Sigmoid colon (tissue), 6 donors: ENCODE measurements at regions not wholly inside any gene's neighbourhood (a gene's known extent, or its start where the extent isn't known, plus 50 kb on each side); places are given as distances from the start of the nearest gene placed in this dataset.
A peak's percentile ranks its signal among the peaks of the same experiment; 100 is the strongest.

Experiments
- DNase-seq: peaks from one replicate; pipeline ENCODE4 v3.0.0-alpha.2; 2019
- H3K27ac ChIP-seq, 4 donors: fragments of 200-600 bp; sonication (generic); one replicate each; pipeline ENCODE4 v1.5.1; 2016 to 2019; ENCODE audit warnings: mild to moderate bottlenecking in 1 of 4
- H3K27me3 ChIP-seq, 3 donors: fragments of 200-600 bp; sonication (generic); one replicate each; pipeline ENCODE4 v1.5.1; 2019; ENCODE audit warnings: mild to moderate bottlenecking in 1 of 3
- H3K36me3 ChIP-seq, 4 donors: fragments of 200-600 bp; sonication (generic); one replicate each; pipeline ENCODE4 v1.5.1; 2016 to 2019
- H3K4me1 ChIP-seq, 4 donors: fragments of 200-600 bp; sonication (generic); one replicate each; pipeline ENCODE4 v1.5.1; 2017 to 2019
- H3K4me3 ChIP-seq, 4 donors: fragments of 200-600 bp; sonication (generic); one replicate each; pipeline ENCODE4 v1.5.1; 2017 to 2019; ENCODE audit warnings: mild to moderate bottlenecking in 2 of 4, moderate library complexity in 1 of 4
- H3K9me3 ChIP-seq, 4 donors: fragments of 200-600 bp in 3 of 4; sonication (generic) in 3 of 4; one replicate each; pipeline versions ENCODE4 v1.5.1 to v1.6.1; 2013 to 2019
- CTCF ChIP-seq, 4 experiments: fragments of 450-650 bp in 3 of 4; fragments of 200-600 bp in 1 of 4; IDR thresholded peaks; one replicate each; pipeline ENCODE4 v1.5.1; 2016 to 2019; ENCODE audit warnings: antibody characterized with exemption in 4 of 4, mild to moderate bottlenecking in 3 of 4, moderate library complexity in 2 of 4
- EP300 ChIP-seq, 4 donors: sonication (generic); formaldehyde crosslinking; IDR thresholded peaks; one replicate each; pipeline ENCODE4 v1.6.1; 2017; ENCODE audit warnings: antibody characterized with exemption in 4 of 4
- POLR2AphosphoS5 ChIP-seq, 4 donors: sonication (generic); formaldehyde crosslinking; IDR thresholded peaks; one replicate each; pipeline ENCODE4 v1.6.1; 2017; ENCODE audit warnings: antibody characterized with exemption in 4 of 4
- WGBS, 2 donors: extraction: QIAGEN DNeasy Blood & Tissue Kit; methylation state at CpG; one replicate each; pipeline ENCODE4 v1.1.7; 2013; 5-methylcytosine and 5-hydroxymethylcytosine counted together
- intact Hi-C: fragments of 100-400 bp; cut with DNase I; formaldehyde crosslinking; loops from one replicate; pipeline ENCODE4 v1.15.1; 2023
- small RNA-seq, 3 donors: library from RNA; depleted of rRNA; stranded (forward); fragments of <200 nt; gene quantifications; one replicate each; pipeline ENCODE3, GENCODE V24; 2016
- donor health status: healthy with polysubstance abuse.
- donor health status: healthy.

- no peaks in the 10 kb centered on the region for H3K9me3 ChIP-seq
- intact Hi-C loops: no loop called here
- H3K27me3 ChIP-seq: peaks cover 0 to 2% (median 0%) of the 10 kb centered on the region in 3 donors
- H3K27ac ChIP-seq: peak overlapping the region in 3 of 4 donors; percentile 32 to 60 (median 57)
- TF ChIP-seq POLR2AphosphoS5 (IDR thresholded peaks at IDR 0.05) (peak in 1 of 4 donors; percentile 27), CTCF (IDR thresholded peaks at IDR 0.05) (no peak)
- H3K4me1 ChIP-seq: peaks cover 0 to 27% (median 24%) of the 10 kb centered on the region in 4 donors
- no peak overlapping the region for H3K4me3 ChIP-seq
- 57 to 61% methylated on average over 9 of the region's 9 CpGs for WGBS, 2 donors
- DNase-seq: peak; percentile 61
- H3K36me3 ChIP-seq: no peaks in the 10 kb centered on the region
Measured at GRCh38 chr2:120684289-120685065, 51.2 kb upstream of the GLI2 start.

- no peaks in the 10 kb centered on the region for H3K27me3 ChIP-seq
- H3K27ac ChIP-seq: peak overlapping the region in 1 of 4 donors; percentile 57
- WGBS, 2 donors: 54 to 75% methylated on average over 5 of the region's 5 CpGs
- H3K36me3 ChIP-seq: no peaks in the 10 kb centered on the region
- DNase-seq: peak; percentile 61
- intact Hi-C loops: no loop called here
- no peaks in the 10 kb centered on the region for H3K9me3 ChIP-seq
- TF ChIP-seq CTCF (IDR thresholded peaks at IDR 0.05) (no peak), EP300 (IDR thresholded peaks at IDR 0.05) (no peak)
- no peak overlapping the region for H3K4me3 ChIP-seq
- H3K4me1 ChIP-seq: peaks cover 0 to 23% (median 20%) of the 10 kb centered on the region in 4 donors
Measured at GRCh38 chr2:120685066-120685973, 50.3 kb upstream of the GLI2 start.

Small RNAs in the stretch of these regions (small RNA-seq; reads per million reads assigned to genes)
- gene RF00019: 0 reads per million in 3 donors
